T-cell (primary cell): ENCODE measurements at regions not wholly inside any gene's neighbourhood (a gene's known extent, or its start where the extent isn't known, plus 50 kb on each side); places are given as distances from the start of the nearest gene placed in this dataset.

Experiments used
- ATAC-seq, 4 experiments: fragments of 200-7000 bp in 3 of 4; fragments of 150-1000 bp in 1 of 4; cut with Tn5 transposase; replicated peaks in 1 of 4; 1 replicate in 3 of 4; 2 replicates in 1 of 4; pipeline ENCODE4 v1.10.0; 2021; ENCODE audit warnings: moderate library complexity in 3 of 4, mild to moderate bottlenecking in 2 of 4, moderate number of reproducible peaks in 1 of 4
- CTCF ChIA-PET, 2 donors: fragments of 300-600 bp; sonication (Branson Sonifier 250); formaldehyde crosslinking; loops; one replicate each; lab custom pipeline; 2022; ENCODE audit warnings: antibody characterized with exemption in 2 of 2; lab: Charles Lee
- POLR2A ChIA-PET, 2 donors: fragments of 300-600 bp; sonication (Branson Sonifier 250); formaldehyde crosslinking; loops; one replicate each; lab custom pipeline; 2022; ENCODE audit warnings: antibody characterized with exemption in 2 of 2; lab: Charles Lee
- DNase-seq, 35 experiments: peaks; one replicate each; pipeline versions ENCODE4 v3.0.0 to v3.0.0-alpha.2; 2013 to 2023
- H3K27ac ChIP-seq: one replicate; pipeline ENCODE4 v1.5.1; 2013; ENCODE audit warnings: low read length
- H3K27me3 ChIP-seq, 2 experiments: replicated peaks in 1 of 2; 1 replicate in 1 of 2; 2 replicates in 1 of 2; pipeline versions ENCODE4 v1.6.1 to v1.7.0; 2013; ENCODE audit warnings: low read length in 1 of 2, mixed read lengths in 1 of 2; ENCODE audit not compliant: control insufficient read depth in 2 of 2, insufficient read depth in 2 of 2; ENCODE audit errors: extremely low read depth in 1 of 2
- H3K36me3 ChIP-seq, 2 donors: 1 replicate in 1 of 2; 2 replicates in 1 of 2; pipeline versions ENCODE4 v1.6.1 to v1.7.0; 2013; ENCODE audit warnings: low read length in 1 of 2; ENCODE audit not compliant: control insufficient read depth in 2 of 2, insufficient read depth in 1 of 2; ENCODE audit errors: extremely low read depth in 1 of 2
- H3K4me1 ChIP-seq, 2 experiments: 1 replicate in 1 of 2; 2 replicates in 1 of 2; pipeline versions ENCODE4 v1.6.1 to v1.7.0; 2013; ENCODE audit warnings: low read length in 2 of 2, mixed read lengths in 1 of 2; ENCODE audit not compliant: insufficient read depth in 2 of 2, control insufficient read depth in 1 of 2; ENCODE audit errors: extremely low read depth in 1 of 2
- H3K4me3 ChIP-seq, 2 donors: 1 replicate in 1 of 2; 2 replicates in 1 of 2; pipeline versions ENCODE4 v1.5.1 to v1.7.0; 2013; ENCODE audit warnings: mild to moderate bottlenecking in 2 of 2, low read length in 1 of 2, moderate library complexity in 1 of 2; ENCODE audit not compliant: control insufficient read depth in 1 of 2; ENCODE audit errors: extremely low read depth in 1 of 2
- H3K9me3 ChIP-seq: 2 replicates; pipeline ENCODE4 v1.7.0; 2013
- H3K27ac Mint-ChIP-seq, 2 donors: one replicate each; pipeline ENCODE4 v1.8.0; 2020 to 2021; ENCODE audit warnings: mild to moderate bottlenecking in 2 of 2, mixed read lengths in 2 of 2
- H3K27me3 Mint-ChIP-seq, 2 donors: one replicate each; pipeline ENCODE4 v1.8.0; 2021 to 2022; ENCODE audit warnings: mixed read lengths in 2 of 2
- H3K36me3 Mint-ChIP-seq: one replicate; pipeline ENCODE4 v1.8.0; 2021; ENCODE audit warnings: mixed read lengths
- H3K4me1 Mint-ChIP-seq, 3 donors: one replicate each; pipeline ENCODE4 v1.8.0; 2020 to 2022; ENCODE audit warnings: mixed read lengths in 3 of 3, mild to moderate bottlenecking in 1 of 3
- H3K4me3 Mint-ChIP-seq, 3 donors: one replicate each; pipeline ENCODE4 v1.8.0; 2020 to 2022; ENCODE audit warnings: mild to moderate bottlenecking in 3 of 3, mixed read lengths in 3 of 3, moderate library complexity in 3 of 3
- H3K9me3 Mint-ChIP-seq, 3 donors: one replicate each; pipeline ENCODE4 v1.8.0; 2020 to 2022; ENCODE audit warnings: mixed read lengths in 3 of 3
- WGBS: methylation state at CpG from one replicate; pipeline ENCODE4 v1.1.5; 2013; ENCODE audit warnings: missing lambda C conversion rate; ENCODE audit not compliant: insufficient coverage; 5-methylcytosine and 5-hydroxymethylcytosine counted together

DNA sequence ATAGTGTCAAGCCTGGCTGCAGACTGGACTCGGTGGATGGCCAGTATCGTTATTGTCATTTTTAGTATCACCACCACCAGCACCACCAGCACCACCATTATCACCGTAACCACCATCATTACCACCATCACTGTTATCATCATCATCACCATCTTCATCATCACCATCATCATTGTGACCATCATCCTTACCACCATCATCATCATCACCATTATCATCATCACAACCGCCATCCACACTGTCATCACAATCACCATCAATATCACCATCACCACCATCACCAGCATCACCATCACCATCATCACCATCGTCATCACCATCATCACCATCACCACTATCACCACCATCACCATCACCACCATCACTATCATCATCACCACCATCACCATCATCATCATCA lies 65.6 kb downstream of the FOXL3 start:
- Mint-ChIP-seq H3K27ac (no peak overlapping the region), H3K4me1 (peaks cover 21 to 26% (median 21%) of the 10 kb centered on the region in 3 donors), H3K36me3 (no peaks in the 10 kb centered on the region), H3K4me3 (no peak overlapping the region), H3K9me3 (no peaks in the 10 kb centered on the region), H3K27me3 (no peaks in the 10 kb centered on the region)
- no peaks in the 10 kb centered on the region for H3K9me3 ChIP-seq
- DNase-seq (no peak), ATAC-seq (no peak)
- no peak overlapping the region for H3K4me3 ChIP-seq
- peaks cover 10 to 43% of the 10 kb centered on the region in 2 experiments for H3K4me1 ChIP-seq
- no peak overlapping the region for H3K27ac ChIP-seq
- POLR2A ChIA-PET, result no interaction called here
- 98% methylated on average over 4 of the region's 5 CpGs for WGBS
- CTCF ChIA-PET, result no interaction called here
- H3K27me3 ChIP-seq, result peaks cover 0 to 9% of the 10 kb centered on the region in 2 experiments
- no peaks in the 10 kb centered on the region for H3K36me3 ChIP-seq

DNA sequence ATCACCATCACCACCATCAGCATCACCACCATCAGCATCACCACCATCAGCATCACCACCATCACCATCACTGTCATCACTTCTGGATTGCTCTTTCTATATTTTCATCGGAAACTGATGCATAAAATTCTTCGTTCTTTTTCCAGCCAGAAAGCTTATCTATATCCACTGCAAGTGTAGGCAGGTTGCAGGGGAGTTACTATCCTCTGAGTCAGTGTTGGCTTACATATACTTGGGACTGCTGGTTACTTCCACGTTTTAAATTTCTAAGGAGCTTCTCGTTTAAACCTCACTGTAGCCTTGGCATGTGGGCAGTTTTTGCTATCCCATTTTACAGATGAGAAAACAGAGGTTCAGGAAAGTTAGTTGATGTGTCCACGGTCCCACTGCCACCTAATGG lies 66.1 kb downstream of the FOXL3 start:
- Histone ChIP-seq H3K27ac (no peak overlapping the region), H3K4me1 (peaks cover 15 to 44% of the 10 kb centered on the region in 2 experiments), H3K9me3 (no peaks in the 10 kb centered on the region), H3K4me3 (no peak overlapping the region), H3K27me3 (peaks cover 0 to 10% of the 10 kb centered on the region in 2 experiments), H3K36me3 (no peaks in the 10 kb centered on the region)
- Mint-ChIP-seq H3K27me3 (no peaks in the 10 kb centered on the region), H3K4me3 (no peak overlapping the region), H3K36me3 (no peaks in the 10 kb centered on the region), H3K9me3 (no peaks in the 10 kb centered on the region), H3K27ac (no peak overlapping the region), H3K4me1 (peaks cover 25 to 31% (median 26%) of the 10 kb centered on the region in 3 donors)
- POLR2A ChIA-PET, result no interaction called here
- CTCF ChIA-PET, result no interaction called here
- ATAC-seq, result no peak
- 74% methylated on average over 3 of the region's 5 CpGs for WGBS
- no peak for DNase-seq

DNA sequence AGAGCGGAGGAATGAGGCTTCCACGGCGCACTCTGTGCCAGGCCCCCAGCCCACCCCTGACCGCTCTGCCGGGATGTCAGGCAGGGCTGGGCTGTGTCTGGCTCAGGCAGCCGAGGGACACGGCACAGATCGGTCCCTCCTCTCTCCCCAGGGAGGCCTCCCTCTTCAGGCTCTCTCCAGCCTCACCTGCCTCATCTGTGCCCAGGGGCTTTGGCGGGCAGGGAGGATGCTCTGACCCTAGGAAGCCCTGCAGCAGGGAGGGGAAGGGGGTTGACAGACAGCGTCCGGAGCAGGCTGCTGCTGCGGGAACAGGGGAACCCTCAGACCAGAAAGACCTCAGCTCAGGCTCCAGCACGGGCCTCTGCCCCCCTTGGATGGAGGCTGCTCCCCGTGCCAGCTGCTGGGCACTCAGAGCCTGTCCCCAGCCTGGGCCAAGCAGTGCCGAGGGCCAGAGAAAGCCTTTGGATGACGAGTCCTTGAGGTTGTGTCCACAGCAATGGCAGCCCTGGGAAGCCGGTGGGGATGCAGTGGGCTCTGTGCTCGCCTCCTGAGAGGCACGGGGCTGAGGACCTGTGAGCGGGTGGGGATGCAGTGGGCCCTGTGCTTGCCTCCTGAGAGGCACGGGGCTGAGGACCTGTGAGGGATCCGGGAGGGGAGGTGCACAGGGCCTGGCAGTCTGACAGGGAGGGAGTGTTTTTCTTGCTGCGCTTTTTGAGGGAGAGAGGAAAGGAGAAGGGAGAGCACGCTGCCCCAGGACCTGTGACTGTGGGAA lies 66.9 kb downstream of the FOXL3 start:
- DNase-seq (no peak), ATAC-seq (no peak)
- H3K4me3 Mint-ChIP-seq, result no peak overlapping the region
- no peak overlapping the region for H3K27ac Mint-ChIP-seq
- Histone ChIP-seq H3K9me3 (no peaks in the 10 kb centered on the region), H3K27ac (no peak overlapping the region), H3K27me3 (peaks cover 0 to 10% of the 10 kb centered on the region in 2 experiments), H3K36me3 (no peaks in the 10 kb centered on the region), H3K4me1 (peaks cover 19 to 41% of the 10 kb centered on the region in 2 experiments), H3K4me3 (no peak overlapping the region)
- peaks cover 0 to 2% of the 10 kb centered on the region in 2 donors for H3K27me3 Mint-ChIP-seq
- peaks cover 2% of the 10 kb centered on the region for H3K36me3 Mint-ChIP-seq
- H3K4me1 Mint-ChIP-seq, result peaks cover 24 to 31% (median 25%) of the 10 kb centered on the region in 3 donors
- 88% methylated on average over 19 of the region's 24 CpGs for WGBS
- CTCF ChIA-PET, result no interaction called here
- H3K9me3 Mint-ChIP-seq, result no peaks in the 10 kb centered on the region
- POLR2A ChIA-PET, result no interaction called here

DNA sequence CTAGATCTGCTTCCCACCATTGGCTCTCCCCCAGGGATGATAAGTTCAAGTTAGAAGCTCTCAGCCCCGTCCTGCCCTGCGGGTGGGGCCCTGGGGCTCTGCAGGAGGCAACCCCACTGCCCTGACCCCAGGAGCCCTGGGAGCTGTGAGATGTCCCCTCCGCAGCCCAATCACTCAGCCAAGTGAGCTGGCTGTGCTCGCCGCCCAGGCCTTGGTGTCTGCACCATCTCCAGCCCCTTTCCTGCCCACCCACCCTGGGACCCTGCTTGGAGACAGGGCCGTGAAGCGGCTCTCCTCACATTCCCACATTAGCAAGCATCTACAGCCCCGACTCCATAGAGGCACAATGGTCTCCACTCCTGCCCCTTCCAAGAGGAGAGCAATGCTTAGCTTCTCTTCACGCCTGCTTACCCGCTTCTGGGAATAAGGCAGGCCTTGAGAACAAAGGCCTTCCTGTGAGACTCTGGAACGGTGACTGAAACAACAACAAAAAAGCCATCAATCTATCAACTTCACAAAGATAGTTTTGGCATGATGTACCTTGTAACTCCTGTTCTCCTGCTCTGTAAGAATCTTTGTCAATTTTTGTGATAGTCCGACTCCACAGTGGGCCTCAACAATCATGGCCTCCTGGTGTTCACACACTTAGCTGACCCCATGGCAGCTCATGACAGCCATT lies 67.7 kb downstream of the FOXL3 start:
- H3K27ac Mint-ChIP-seq, result peak overlapping the region in 1 of 2 donors; percentile 63
- Histone ChIP-seq H3K4me3 (no peak overlapping the region), H3K36me3 (no peaks in the 10 kb centered on the region), H3K27ac (no peak overlapping the region), H3K27me3 (peaks cover 0 to 10% of the 10 kb centered on the region in 2 experiments), H3K4me1 (peaks cover 23 to 39% of the 10 kb centered on the region in 2 experiments), H3K9me3 (no peaks in the 10 kb centered on the region)
- peak overlapping the region in 1 of 3 donors; percentile 19 for H3K4me3 Mint-ChIP-seq
- peaks cover 3% of the 10 kb centered on the region for H3K36me3 Mint-ChIP-seq
- WGBS, result 89% methylated on average over 9 of the region's 12 CpGs
- no peaks in the 10 kb centered on the region for H3K9me3 Mint-ChIP-seq
- H3K4me1 Mint-ChIP-seq, result peaks cover 24 to 31% (median 25%) of the 10 kb centered on the region in 3 donors
- POLR2A ChIA-PET, result interaction anchor here in 1 of 2 donors (0.7 kb wide), 1 partner anchor 26 kb away, joined by 6 read pairs; no protein-coding TSS in a partner anchor
- ATAC-seq, result no peak
- CTCF ChIA-PET, result no interaction called here
- peaks cover 0 to 2% of the 10 kb centered on the region in 2 donors for H3K27me3 Mint-ChIP-seq
- no peak for DNase-seq

DNA sequence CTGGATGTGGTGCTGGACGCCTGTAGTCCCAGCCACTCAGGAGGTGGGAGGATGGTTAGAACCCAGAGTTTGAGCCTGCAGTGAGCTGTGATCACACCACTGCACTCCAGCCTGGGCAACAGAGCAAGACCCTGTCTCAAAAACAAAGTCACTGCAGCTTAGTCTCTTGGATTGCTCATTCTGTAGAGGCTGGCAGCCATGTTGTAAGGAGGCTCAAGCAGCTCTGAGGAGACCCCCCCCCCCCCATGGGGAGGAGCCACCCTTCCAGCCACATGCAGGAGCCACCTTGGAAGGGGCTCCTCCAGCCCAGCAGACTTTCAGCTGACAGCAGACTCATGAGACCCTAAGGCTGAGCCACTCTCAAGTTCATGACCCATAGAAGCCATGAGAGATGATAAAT lies 68.4 kb downstream of the FOXL3 start:
- no peak for ATAC-seq
- CTCF ChIA-PET, result interaction anchor here (0.6 kb wide), 2 partner anchors 12 to 140 kb away, joined by 4 read pairs; no protein-coding TSS in a partner anchor
- H3K4me1 Mint-ChIP-seq, result peaks cover 29 to 36% (median 30%) of the 10 kb centered on the region in 3 donors

DNA sequence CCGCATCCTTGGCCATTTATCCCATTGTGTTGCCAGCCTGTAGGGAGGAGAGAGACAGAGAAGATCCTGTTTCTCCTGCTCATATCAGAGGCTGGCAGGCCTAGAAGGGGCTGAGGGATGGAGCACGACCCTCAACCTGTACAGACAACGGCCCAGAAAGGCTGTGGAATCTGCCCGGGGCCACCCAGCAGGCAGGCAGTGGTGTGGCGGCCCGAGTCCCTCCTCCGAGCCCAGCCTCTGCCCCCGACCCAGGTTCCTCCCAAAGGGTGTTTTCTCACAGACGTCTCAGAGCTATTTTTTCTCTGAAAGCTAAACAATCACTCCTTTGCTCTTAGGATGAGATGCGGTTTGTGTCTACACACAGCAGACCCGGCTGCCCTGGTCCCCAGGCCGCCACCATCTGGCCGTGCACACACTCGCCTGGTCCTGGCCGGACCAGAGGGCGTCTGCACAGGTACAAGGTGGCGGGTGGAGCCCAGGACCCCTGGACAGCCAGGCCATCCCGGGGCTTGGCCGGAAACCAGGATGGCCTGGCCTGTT lies 69.3 kb downstream of the FOXL3 start:
- Mint-ChIP-seq H3K4me3 (peak overlapping the region in 1 of 3 donors; percentile 83), H3K4me1 (peaks cover 39 to 46% (median 39%) of the 10 kb centered on the region in 3 donors), H3K9me3 (no peaks in the 10 kb centered on the region), H3K36me3 (peaks cover 3% of the 10 kb centered on the region), H3K27me3 (peaks cover 0 to 2% of the 10 kb centered on the region in 2 donors), H3K27ac (no peak overlapping the region)
- no peak overlapping the region for H3K27ac ChIP-seq
- H3K9me3 ChIP-seq, result no peaks in the 10 kb centered on the region
- DNase-seq (no peak), ATAC-seq (no peak)
- peaks cover 0 to 10% of the 10 kb centered on the region in 2 experiments for H3K27me3 ChIP-seq
- H3K36me3 ChIP-seq, result no peaks in the 10 kb centered on the region
- WGBS, result 85% methylated on average over 13 of the region's 19 CpGs
- CTCF ChIA-PET, result no interaction called here
- POLR2A ChIA-PET, result no interaction called here
- H3K4me3 ChIP-seq, result peak overlapping the region in 1 of 2 donors; percentile 19
- peaks cover 34 to 51% of the 10 kb centered on the region in 2 experiments for H3K4me1 ChIP-seq

More for the DNA sequence above, 68.4 kb downstream of the FOXL3 start:
- Mint-ChIP-seq H3K27ac (no peak overlapping the region), H3K4me3 (peak overlapping the region in 1 of 3 donors; percentile 19), H3K36me3 (peaks cover 3% of the 10 kb centered on the region), H3K27me3 (peaks cover 0 to 2% of the 10 kb centered on the region in 2 donors), H3K9me3 (no peaks in the 10 kb centered on the region)
- Histone ChIP-seq H3K27me3 (peaks cover 0 to 10% of the 10 kb centered on the region in 2 experiments), H3K4me1 (peaks cover 29 to 42% of the 10 kb centered on the region in 2 experiments), H3K27ac (no peak overlapping the region), H3K4me3 (no peak overlapping the region), H3K9me3 (no peaks in the 10 kb centered on the region), H3K36me3 (no peaks in the 10 kb centered on the region)
- WGBS, result no CpG with 5 or more reads among the region's 1 CpG
- no peak for DNase-seq
- POLR2A ChIA-PET, result interaction anchor here in 1 of 2 donors (0.7 kb wide), 1 partner anchor 25 kb away, joined by 6 read pairs; no protein-coding TSS in a partner anchor
